HCEC 1CT (cell line): ENCODE measurements at regions not wholly inside any gene's neighbourhood (a gene's known extent, or its start where the extent isn't known, plus 50 kb on each side); places are given as distances from the start of the nearest gene placed in this dataset.

Experiments used
- DNase-seq: peaks from one replicate; pipeline ENCODE4 v3.0.0-alpha.2; 2017

DNA sequence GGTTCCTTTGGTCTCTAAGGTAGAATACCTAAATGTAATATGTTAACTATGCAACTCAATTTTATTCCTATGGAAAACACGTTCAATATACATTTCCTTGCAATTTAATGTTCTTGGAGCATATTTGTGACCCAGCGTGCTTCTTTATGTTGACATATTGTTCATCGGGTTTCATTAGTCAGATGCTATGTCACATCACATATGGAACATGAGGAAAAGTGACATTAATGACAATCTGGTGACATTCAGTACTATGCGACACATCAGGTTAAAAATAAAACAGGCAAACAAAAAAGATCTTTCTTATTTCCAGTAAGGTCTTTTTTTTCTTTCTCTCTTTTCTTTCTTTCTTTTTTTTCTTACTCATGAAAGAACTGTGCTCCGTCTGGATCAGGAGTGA, 135.6 kb upstream of the SMIM21 start:
- no peak for DNase-seq

DNA sequence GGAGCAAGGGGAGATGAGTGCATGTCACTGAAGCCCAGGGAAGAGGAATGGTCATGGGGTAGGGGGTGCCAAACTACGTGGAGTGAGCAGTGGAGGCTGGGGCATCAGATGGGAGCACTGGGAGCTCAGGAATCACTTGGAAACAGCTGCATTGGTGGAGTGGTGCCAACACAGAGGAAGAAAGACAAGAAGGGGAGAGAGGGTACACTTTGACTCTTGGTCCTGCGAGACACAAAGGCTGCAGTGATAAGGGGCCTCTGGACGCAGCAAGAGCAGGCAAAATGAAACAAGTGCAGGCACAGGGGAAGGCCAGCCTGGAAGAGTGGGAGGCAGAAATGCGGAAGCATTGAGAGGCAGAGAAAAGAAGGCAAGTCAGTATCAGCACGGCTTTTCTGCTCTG, 134.7 kb upstream of the SMIM21 start:
- DNase-seq: no peak

DNA sequence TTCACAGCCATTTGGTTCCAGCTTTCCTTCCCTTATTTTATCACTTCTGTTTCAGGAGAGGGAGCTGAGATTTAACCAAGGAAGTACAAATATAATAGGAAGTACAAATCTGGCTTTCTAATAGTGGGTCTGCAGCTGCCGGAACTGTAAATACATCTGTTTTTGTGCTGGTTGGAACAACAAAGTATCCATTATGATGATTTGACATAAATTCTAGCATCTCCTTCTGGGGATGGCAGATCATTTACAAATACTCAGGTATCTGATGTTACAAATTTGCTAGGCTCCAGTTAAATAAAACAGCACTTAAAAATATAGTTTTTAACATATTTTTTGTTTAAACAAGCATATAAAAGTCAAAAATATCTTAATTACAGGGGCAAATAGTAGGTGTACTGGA, 131.3 kb upstream of the SMIM21 start:
- DNase-seq: no peak

DNA sequence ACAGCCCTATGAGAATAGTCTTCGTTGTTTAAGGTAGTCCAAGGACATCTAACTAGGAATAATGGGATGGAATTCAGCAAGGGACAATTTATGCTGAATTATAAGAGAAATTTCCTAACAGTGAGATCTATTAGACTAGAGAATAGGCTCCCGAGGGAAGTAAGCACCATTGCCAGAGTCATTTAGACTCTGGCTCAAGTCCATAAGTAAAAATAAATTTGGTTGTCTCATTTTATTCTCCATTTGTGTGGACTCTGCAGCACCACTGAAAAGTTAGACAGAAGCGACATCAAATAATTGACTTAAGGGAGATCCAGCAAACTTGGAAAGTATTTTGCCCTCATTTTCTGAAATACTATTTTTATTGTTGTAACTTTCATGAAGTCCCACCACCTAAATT, 129.3 kb upstream of the SMIM21 start:
- DNase-seq: no peak

DNA sequence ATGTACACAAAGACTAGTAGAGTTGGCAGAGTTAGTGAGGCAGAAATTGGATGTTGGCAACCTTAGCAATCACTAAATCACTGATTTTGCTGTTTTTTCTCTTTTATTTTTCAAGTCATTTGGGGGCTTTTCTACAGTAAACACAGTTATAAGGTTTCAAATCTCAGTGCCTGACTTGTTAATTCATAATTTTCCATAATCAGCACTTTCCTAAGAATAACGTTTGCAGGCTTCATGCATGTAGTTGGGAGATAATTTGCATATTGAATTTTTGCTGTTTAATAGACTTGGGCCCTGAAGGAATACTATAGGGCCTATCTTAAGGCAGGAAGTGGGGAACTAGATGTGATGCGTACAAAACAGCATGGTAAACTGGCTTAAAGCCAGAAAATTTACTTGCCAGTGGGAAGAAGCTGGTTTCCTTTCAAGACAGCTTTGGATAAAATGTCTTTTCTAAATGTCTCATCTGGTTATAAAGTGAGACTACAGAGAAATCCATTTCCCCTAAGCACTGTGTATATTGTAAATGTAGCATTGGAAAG, 127.2 kb upstream of the SMIM21 start:
- DNase-seq: no peak

DNA sequence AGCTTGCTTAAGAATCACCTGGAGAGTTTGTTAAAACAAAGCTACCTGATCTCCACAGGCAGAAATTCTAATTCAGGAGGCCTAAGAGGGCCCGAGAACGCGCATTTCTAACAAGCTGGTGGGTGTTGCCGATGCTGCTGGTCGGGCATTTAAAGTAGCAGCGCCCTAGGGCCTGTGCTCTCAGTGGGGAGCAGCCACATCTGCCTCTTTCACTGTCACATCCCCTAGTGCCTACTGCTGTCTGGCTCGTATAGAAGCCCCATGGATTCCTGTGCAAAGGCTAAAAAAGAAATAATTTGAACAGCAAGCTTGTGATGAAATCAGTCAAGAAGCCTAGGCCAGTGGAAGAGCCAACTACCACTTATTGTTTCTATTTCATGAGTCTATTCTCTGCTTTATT, 126.7 kb upstream of the SMIM21 start:
- no peak for DNase-seq

DNA sequence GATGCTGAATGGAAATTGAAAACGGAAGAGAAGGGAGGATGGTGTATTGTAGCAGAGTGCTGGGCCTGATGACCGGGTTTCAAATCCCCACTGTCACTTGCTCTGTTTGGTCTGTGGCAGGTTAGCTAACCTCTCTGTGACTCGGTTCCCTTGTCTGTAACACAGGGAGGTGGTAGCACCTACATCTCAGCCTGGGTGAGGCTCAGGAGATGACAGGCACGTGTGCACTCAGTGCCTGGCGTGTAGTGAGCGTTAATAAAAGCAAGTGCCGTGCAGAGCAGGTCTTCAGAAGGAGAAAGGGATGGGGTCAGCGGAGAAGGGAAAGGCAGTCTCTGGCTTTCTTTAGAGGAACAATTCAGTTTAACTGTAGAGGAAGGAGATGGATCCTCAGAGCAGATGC, 125.5 kb upstream of the SMIM21 start:
- no peak for DNase-seq

DNA sequence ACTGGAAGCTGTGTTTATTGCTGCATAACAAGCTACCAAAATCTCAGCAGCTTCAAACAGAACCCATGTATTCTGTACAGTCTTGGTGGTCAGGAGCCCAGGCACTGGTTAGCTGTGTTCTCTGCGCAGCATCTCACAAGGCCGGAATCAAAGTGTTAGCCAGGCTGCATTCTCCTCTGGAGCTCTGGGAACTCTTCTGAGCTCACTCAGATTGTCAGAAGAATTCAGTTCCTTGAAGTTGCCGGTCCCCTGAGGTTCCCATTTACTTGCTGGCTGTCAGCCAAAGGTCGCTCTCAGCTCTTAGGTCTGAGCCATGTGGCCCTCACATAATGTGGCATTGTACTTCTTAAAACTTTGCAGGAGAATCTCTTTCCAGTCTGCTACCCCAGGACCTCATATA, 123.6 kb upstream of the SMIM21 start:
- DNase-seq: no peak

DNA sequence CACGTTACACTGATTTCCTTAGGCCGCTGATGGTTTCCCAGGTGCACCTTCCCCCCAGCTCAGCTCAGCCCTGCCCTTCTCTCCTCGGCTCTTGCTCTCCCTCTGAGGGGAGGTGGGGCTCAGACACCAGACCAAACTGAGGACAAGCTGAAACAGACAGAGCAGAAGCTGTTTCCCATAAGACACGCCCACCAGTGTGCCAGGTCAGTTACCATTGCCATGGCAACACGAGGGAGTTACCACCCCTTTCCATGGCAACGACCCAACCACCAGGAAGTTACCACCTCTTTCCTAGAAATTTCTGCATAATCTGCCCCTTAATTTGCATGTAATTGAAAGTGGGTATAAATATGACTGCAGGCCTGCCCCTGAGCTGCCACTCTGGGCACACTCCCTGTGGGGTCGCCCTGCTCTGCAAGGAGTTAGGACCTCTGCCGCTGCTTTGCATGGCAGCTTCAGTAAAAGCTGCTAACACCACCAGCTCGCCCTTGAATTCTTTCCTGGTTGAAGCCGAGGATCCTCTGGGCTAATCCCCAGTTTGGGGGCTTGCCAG, 120.9 kb upstream of the SMIM21 start:
- no peak for DNase-seq

DNA sequence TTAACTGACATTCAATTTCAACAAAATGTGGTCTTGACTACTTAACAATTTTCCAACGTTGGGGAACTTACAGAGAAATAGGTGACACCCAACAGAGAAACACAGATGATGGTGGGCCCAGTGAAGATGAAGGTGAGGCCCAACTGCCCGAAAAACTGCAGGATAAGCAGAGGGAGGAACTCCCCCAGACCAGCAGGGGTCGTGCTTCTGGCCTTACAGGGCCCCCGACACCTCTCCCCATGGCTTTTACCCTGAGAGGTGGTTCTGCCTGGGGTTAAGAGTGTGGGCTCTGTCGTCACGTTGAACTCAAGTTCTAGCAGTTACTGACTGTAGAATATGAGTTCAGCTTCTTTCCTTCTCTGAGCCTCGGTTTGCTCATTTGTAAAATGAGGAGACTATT, 119.5 kb upstream of the SMIM21 start:
- no peak for DNase-seq

DNA sequence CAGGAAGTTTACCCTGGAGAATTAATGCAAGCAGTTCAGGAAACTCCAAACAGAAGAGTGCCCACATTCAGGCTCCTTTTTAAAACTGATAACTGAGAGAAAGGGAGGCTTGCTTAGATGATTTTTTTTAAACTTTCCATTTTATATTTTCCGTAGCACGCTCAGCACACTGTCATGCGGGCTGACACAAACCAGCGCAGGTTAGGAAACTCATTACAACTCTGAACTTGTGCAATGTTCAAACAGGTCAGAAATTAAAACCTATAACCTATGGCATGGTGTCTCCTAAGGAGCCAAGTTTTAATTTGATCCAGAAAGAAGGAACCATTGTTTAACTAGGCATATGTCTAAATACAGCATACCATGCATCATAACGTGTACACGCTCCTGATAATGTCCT, 117.7 kb upstream of the SMIM21 start:
- DNase-seq: no peak

DNA sequence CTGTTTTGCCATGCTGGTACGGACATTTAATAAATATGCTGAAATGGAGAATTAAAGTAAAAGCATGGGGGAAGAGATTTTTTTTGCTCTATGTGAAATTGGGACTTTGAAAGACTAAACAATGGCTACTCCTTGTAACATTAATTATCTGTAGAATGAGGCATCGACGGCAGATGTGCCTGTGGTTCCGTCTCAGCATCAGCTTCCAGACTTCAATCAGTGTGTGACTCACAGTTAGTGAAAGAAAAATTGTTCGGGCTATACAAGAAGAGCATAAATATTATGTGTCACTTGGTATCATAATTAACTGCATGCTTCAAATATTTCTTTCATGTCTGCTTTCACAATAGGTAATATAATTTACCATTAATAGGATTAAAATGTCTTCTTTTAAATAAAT, 117.0 kb upstream of the SMIM21 start:
- DNase-seq: no peak

DNA sequence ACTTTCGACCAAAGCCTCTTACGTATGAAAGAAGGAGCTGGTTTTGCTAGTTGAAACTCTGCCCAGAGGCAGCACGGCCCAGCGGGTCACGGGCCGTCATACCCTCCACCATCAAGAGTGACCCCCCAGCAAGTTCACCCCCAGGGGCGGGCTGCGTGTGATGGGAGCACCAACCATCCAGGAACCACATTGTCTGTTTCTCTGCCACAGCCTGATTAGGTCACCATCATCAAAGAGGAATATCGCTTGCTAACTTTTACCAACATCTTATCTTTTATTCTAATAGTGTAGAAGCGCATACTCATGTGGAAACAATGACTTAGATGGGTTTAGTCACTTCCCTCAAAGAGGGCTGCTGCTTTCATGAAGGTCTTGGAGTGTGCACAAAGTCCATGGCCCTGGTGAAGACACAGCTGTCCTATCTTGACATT, 116.6 kb upstream of the SMIM21 start:
- no peak for DNase-seq

DNA sequence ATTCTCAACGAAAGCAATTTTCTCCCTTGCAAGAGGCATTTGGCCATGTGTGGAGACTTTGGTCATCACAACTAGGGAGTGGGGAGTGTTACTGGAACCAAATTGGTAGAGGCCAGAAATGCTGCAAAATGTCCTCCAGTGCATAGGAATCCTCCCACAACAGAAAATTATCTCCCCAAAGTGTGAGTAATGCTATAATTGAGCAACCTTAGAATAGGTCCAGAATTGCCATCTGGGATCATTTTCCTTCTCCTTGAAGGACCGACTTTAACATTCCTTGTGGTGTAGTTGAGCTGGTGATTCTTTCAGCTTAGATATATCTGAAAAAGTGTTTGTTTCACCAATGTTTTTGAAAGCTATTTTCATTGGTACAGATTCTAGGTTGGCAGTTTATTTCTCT, 111.2 kb upstream of the SMIM21 start:
- no peak for DNase-seq

DNA sequence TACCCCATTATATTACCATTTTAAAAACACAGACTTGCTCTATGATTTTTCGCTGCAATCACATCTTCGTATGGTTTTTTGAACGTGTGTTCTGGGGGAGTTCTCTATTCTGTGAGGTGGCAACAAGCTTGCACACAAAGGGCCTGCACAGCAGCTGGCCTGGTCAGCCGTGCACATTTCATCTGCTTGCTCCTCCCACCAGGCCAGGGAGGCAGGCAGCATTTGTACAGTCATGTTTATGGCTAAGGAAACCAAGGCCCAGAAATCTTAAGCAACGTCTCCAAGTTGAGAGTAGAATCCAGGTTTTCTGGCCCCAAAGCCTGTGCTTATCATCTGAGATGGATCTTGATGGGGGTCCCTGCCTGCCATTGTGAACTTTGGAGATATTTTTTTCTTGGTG, 106.4 kb upstream of the SMIM21 start:
- DNase-seq: no peak

DNA sequence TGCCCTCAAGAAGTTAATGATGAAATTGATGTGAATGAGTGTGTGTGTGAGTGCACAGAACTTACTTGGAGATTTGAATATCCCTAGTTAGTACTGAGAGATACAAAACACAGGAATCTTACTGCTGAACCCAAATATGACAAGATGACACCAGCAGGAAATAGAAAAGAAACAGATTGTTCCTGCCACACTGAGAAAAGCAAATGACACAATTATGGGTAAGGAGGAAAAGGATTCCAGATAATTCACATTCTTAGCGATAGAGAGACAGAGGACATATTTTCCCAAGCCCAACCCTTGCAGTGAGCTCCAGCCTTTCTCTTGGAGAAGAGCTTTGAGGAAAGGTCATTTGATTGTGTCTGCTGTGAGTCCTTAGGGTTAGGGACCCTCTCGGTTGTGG, 105.7 kb upstream of the SMIM21 start:
- no peak for DNase-seq

DNA sequence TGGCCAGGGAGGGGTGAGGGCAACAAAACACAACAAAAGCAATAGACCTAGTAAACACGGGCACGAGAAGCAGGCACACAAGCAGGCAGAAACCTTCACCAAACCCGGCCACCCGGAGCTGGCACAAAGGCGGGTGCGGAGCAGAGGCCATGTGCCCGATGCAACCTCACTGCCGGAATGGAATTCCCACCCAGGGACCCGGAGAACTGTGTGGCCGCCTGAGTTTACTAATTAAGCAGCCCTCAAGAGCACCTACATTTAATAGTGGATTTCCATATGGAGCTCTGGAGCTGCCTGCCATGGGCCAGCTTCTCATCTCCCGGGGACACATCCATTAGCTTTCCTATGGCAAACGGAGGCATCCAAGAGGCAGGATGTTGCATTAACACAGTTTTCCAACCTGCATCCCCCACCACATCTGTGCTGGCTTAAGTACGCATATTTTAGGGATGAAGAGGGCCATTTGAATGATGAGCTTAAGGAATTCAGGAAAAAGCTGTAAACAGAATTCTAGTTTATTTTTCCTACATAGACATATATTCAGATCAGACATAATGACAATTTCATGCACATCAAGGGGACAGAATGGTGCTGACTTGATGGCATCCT, 104.5 kb upstream of the SMIM21 start:
- no peak for DNase-seq

DNA sequence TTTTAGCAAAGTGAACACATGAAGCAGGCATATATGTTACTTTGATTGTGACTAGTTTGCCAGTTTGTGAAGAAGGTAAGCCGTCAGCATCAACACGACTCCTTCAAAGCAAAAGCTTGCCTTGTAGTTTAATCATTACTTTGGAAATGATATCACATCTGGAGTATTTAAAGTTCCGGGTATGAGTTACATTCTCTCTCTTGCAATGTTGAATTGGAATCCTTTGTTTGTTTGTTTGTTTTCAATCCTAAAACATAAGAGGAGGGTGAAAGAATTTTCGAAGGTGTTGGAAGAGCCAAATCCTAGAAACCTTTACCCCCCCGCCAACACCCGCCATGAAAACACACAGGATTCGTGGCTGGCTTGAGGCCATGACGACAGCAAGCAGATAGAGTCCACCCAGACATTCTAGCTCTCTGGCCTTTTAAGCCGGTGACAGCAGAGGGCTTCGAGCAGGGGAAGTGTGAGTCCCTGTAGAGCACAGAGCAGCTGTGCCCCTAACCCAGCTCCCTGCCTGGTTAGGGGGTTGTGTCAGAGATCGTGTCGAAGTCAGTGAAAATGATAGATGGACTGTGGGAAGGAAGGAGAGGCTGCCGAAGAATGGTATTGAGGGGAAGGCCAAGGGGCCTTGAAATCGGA, 103.8 kb upstream of the SMIM21 start:
- DNase-seq: no peak

DNA sequence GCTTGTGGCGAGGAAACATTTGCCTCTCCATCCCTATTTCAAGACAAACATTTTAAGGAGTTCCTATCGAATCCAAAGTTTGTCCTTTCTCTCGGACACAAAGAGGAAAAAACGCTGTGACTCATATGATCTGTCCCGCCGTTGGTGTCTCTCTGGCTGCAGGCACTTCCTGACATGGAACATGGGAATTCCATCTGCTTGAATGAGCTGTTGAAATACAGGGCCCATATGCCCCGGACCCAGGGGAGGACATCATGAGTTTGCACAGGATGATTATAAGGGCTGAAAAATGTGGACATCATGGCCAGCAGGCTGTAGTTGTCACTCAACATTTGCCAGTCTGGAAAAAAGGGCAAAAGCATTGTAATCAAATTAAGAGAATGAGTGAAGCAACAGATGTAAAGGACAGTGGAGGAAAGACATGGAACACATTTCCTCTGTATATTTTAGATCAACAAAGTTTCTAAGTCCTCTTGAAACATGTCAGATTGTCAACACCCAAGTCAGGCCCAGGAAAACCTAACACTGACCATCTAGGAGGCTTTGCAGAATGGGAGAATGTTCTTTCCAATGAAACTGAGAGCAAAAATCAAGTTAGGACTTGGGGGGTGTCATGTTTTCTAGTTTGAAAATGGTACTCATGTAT, 103.2 kb upstream of the SMIM21 start:
- DNase-seq: no peak

DNA sequence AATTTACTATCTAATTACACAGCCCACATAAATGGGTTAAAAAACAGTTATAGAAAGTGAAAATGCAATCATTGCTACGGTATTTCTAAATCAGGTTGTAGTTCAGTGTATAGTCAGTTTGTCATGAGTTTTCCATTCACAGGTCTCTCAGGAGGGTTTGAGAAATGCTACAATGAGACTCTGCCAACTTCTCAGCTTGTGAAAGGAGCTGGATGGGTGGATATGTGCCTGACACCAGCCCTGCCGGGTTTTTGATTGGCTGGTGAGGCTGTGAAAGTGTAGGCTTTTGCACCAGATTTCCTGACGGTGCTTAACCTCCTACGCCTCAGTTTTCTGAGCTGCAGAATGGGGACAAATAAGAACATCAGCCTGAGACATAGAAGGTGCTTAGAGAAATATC, 102.6 kb upstream of the SMIM21 start:
- DNase-seq: no peak

DNA sequence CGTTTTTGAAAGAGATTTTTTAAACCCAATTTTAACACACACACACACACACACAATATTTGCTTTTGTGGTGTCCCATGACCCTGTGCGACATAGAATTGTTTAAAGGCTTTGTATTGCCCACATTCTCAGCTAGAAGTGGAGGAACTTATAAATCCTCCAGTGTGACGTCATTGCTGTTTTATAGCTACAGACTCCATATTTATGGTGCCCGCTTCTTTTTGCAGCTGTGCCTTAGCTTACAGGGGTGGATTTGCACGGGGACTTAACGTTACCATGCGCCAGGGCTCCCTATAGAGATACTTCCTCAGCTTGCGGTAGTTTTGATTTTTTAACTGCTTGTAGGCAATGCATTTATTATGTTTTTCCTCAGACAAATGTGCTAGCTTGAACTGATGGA, 101.9 kb upstream of the SMIM21 start:
- no peak for DNase-seq

DNA sequence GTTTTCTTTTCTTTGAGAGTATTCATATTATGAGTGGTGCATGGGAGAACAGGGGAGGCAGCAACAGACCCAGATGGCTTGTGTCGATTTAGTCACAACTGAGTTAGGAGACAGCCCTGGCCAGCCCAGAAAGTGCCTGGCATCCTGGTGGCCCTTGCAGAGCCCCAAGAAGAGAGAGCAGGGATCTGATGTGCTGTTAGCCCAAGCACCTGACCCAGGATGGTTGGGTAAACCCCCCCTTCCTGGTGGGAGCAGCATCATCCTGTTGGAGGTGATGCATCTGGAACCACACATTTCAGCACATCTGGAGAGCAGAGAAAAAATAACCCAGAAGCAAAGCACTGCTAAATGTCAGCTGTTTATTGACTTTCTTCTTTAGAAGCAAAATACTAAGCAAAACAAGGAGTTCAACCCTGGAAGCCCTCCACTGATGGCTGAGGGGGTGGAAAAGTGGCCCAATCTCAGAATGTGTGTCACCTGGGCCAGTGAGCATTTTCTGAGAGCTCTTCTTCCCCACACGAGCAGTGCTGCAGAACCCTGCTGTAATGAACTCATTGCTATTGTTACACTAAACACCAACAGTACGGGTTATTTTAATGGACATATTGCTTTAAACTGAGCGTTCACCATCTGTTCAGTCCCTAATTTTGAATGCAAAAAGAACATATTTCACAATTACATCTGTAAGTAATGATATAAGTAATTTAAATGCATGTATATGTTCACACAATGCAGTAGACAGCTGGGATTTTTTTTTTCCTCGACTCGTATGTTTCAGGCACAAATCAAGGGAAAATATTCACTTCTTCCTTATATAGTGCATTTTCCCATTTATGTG, 100.6 kb upstream of the SMIM21 start:
- no peak for DNase-seq

DNA sequence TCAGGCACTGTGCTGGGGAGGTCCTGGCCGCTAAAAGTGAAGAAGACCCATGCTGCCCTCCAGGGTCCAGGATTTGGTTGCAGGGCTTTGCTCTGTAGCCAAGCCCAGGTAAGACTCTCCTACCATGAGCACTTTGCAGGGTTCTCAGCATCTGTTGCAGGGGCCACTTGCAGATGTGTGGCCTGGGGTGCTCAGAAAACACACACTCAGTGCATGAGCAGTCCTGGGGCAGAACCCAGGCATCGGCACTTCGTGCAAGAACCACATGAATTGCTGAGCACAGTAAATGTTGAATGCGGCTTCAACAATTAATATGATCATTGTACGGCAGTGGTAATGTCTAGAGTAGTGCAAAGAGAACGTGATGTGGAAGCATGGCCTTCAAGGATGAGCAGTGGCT, 98.5 kb upstream of the SMIM21 start:
- DNase-seq: no peak
